Nephron (organoid): ENCODE measurements at regions not wholly inside any gene's neighbourhood (a gene's known extent, or its start where the extent isn't known, plus 50 kb on each side); places are given as distances from the start of the nearest gene placed in this dataset.

Experiments
- H3K27ac Mint-ChIP-seq, 3 experiments: 2 replicates each; pipeline ENCODE4 v1.8.0; 2020; ENCODE audit warnings: mixed read lengths in 3 of 3, mild to moderate bottlenecking in 2 of 3, moderate library complexity in 1 of 3
- H3K27me3 Mint-ChIP-seq: 2 replicates; pipeline ENCODE4 v1.8.0; 2021; ENCODE audit warnings: low read depth, mild to moderate bottlenecking, moderate library complexity, mixed read lengths
- H3K36me3 Mint-ChIP-seq: 2 replicates; pipeline ENCODE4 v1.8.0; 2020; ENCODE audit warnings: low read depth, mixed read lengths
- H3K4me1 Mint-ChIP-seq: 2 replicates; pipeline ENCODE4 v1.8.0; 2020; ENCODE audit warnings: mixed read lengths
- H3K4me3 Mint-ChIP-seq, 3 experiments: 2 replicates each; pipeline ENCODE4 v1.8.0; 2020; ENCODE audit warnings: mild to moderate bottlenecking in 3 of 3, mixed read lengths in 3 of 3, moderate library complexity in 2 of 3
- H3K9me3 Mint-ChIP-seq: 2 replicates; pipeline ENCODE4 v1.8.0; 2020; ENCODE audit warnings: mixed read lengths
- CTCF ChIP-seq, 3 experiments: fragments of 200-600 bp; sonication (generic); IDR thresholded peaks; one replicate each; pipeline ENCODE4 v1.5.0; 2021; ENCODE audit warnings: antibody characterized with exemption in 3 of 3; ENCODE audit not compliant: unreplicated experiment in 3 of 3

DNA sequence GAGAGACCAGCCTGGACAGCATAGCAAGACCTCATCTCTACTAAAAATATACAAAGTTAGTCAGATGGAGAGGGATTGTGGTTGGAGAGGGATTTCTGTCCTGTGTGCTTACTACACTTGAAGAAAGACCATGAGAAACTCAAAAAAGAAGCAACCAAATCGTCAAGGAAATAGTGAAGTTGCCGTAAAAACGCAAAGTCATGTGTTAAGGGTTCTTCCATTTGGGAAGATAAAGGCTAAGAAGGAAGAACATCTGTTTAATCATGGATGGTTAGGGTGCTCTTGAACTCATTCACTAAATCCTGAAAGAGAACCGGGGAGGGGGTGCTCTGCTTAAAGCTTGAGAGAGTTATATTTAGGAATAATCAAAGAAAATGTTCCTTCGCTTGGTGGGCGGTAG, 59.8 kb upstream of the KDM7A start:
- Mint-ChIP-seq H3K27me3 (peaks cover 28% of the 10 kb centered on the region), H3K27ac (no peak overlapping the region), H3K4me3 (no peak overlapping the region), H3K4me1 (peaks cover 3% of the 10 kb centered on the region), H3K9me3 (no peaks in the 10 kb centered on the region), H3K36me3 (no peaks in the 10 kb centered on the region)
- no peak for TF ChIP-seq CTCF (IDR thresholded peaks at IDR 0.05; ENCODE audit: unreplicated experiment in 3 of 3)

DNA sequence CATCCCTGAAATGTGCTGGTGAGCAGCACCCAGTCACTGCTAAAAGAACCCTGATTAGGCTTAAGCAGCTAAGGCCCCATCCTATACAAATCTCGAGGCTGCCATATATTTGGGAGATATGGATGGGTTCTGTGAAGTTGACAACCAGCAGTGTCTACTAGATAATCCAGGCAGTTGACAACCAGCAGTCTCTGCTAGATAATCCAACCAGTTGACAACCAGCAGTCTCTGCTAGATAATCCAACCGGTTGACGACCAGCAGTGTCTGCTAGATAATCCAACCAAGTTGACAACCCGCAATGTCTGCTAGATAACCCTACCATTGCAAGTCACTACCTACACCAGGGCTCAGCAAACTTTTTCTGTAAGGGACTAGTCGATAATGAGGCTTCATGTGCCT, 58.3 kb upstream of the KDM7A start:
- no peak overlapping the region for H3K4me3 Mint-ChIP-seq
- peaks cover 40% of the 10 kb centered on the region for H3K27me3 Mint-ChIP-seq
- no peaks in the 10 kb centered on the region for H3K36me3 Mint-ChIP-seq
- H3K27ac Mint-ChIP-seq, result no peak overlapping the region
- no peaks in the 10 kb centered on the region for H3K9me3 Mint-ChIP-seq
- no peak for TF ChIP-seq CTCF (IDR thresholded peaks at IDR 0.05; ENCODE audit: unreplicated experiment in 3 of 3)
- peaks cover 13% of the 10 kb centered on the region for H3K4me1 Mint-ChIP-seq

GRCh38 chr7:140232957-140233917, 56.5 kb upstream of the KDM7A start:
- H3K36me3 Mint-ChIP-seq, result no peaks in the 10 kb centered on the region
- no peak overlapping the region for H3K27ac Mint-ChIP-seq
- H3K4me1 Mint-ChIP-seq, result peaks cover 18% of the 10 kb centered on the region
- H3K4me3 Mint-ChIP-seq, result no peak overlapping the region
- no peak for TF ChIP-seq CTCF (IDR thresholded peaks at IDR 0.05; ENCODE audit: unreplicated experiment in 3 of 3)
- no peaks in the 10 kb centered on the region for H3K9me3 Mint-ChIP-seq
- H3K27me3 Mint-ChIP-seq, result peaks cover 51% of the 10 kb centered on the region

DNA sequence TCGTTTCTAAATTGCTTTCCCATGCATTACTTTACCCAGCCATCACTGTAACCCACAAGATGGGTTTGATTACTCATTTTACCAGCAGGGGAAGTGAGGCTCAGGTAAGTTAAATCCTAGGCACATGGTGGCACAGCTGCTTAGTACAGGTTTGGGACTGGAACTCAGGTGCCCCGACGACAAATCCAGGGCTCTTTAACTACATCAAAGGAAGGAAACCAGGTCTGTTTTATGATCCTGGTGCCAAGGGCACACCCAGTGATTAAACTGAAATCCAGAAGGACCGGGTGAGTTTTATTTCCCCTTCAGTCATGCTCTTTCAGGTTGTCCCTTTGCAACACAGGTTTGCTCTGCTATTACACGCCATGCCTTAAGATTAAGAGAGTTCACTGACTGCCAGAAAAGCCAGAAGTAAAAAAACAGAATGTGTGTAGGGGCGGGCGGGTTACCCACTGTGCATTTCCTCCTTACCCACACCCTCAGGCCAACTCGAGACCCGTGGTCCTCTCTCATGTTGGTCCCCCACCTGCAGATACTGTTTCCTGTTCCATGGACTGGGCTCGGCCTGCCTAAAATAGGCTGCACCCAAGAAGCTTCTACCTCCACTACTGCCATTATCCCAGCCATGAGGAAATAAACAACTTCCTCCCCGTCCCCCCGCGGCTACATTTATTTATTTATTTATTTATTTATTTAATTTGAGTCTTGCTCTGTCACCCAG, 55.1 kb upstream of the KDM7A start:
- H3K27me3 Mint-ChIP-seq, result peaks cover 58% of the 10 kb centered on the region
- no peaks in the 10 kb centered on the region for H3K36me3 Mint-ChIP-seq
- H3K4me1 Mint-ChIP-seq, result peaks cover 18% of the 10 kb centered on the region
- peak overlapping the region in 1 of 3 experiments; percentile 27 for H3K27ac Mint-ChIP-seq
- TF ChIP-seq CTCF (IDR thresholded peaks at IDR 0.05; ENCODE audit: unreplicated experiment in 3 of 3), result no peak
- H3K9me3 Mint-ChIP-seq, result no peaks in the 10 kb centered on the region
- peak overlapping the region; percentile 84 to 87 (median 86) for H3K4me3 Mint-ChIP-seq

GRCh38 chr7:140230861-140231770, 54.3 kb upstream of the KDM7A start:
- peak overlapping the region; percentile 84 to 87 (median 86) for H3K4me3 Mint-ChIP-seq
- H3K36me3 Mint-ChIP-seq, result no peaks in the 10 kb centered on the region
- no peak for TF ChIP-seq CTCF (IDR thresholded peaks at IDR 0.05; ENCODE audit: unreplicated experiment in 3 of 3)
- H3K4me1 Mint-ChIP-seq, result peaks cover 18% of the 10 kb centered on the region
- H3K9me3 Mint-ChIP-seq, result no peaks in the 10 kb centered on the region
- H3K27me3 Mint-ChIP-seq, result peaks cover 55% of the 10 kb centered on the region
- H3K27ac Mint-ChIP-seq, result no peak overlapping the region
